ENCODE measurements at regions not wholly inside any gene's neighbourhood (a gene's known extent, or its start where the extent isn't known, plus 50 kb on each side); places are given as distances from the start of the nearest gene placed in this dataset.

DNA sequence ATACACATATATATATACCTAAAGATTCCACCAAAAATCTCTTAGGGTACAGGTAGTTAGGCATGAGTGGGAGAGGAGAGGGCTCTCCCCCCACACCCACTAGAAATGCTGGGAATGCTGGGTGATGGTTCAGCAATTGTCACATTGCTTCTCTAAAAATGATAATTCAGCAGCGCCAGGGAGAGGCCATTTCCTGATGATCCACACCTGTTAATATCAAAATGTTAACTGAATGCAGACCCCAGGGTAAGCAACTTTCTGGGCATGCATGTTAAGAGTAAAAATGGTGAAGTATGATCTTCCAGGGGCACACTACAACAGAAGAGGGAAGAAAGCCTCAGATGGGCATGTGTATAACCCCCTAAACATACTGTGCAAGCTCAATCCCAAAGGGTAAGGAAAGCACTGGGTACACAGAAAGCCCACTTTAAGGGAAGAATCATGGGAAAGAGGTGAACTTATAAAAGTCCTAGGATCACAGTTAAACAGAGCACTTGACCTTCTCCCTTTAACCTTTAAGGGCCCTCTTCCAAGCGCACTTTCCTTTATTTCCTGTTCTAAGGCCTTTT, 67.6 kb upstream of the GNAZ start:
- TF ChIP-seq, protein P1, sequence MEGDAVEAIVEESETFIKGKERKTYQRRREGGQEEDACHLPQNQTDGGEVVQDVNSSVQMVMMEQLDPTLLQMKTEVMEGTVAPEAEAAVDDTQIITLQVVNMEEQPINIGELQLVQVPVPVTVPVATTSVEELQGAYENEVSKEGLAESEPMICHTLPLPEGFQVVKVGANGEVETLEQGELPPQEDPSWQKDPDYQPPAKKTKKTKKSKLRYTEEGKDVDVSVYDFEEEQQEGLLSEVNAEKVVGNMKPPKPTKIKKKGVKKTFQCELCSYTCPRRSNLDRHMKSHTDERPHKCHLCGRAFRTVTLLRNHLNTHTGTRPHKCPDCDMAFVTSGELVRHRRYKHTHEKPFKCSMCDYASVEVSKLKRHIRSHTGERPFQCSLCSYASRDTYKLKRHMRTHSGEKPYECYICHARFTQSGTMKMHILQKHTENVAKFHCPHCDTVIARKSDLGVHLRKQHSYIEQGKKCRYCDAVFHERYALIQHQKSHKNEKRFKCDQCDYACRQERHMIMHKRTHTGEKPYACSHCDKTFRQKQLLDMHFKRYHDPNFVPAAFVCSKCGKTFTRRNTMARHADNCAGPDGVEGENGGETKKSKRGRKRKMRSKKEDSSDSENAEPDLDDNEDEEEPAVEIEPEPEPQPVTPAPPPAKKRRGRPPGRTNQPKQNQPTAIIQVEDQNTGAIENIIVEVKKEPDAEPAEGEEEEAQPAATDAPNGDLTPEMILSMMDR (IDR thresholded peaks at IDR 0.05), result no peak
- no peak for TF ChIP-seq POLR2A (IDR thresholded peaks at IDR 0.05)
- no peak for TF ChIP-seq EP300 (IDR thresholded peaks at IDR 0.05)
